Gastroesophageal sphincter (tissue), 2 donors: ENCODE measurements at regions not wholly inside any gene's neighbourhood (a gene's known extent, or its start where the extent isn't known, plus 50 kb on each side); places are given as distances from the start of the nearest gene placed in this dataset.

Source experiments
- POLR2A ChIP-seq, 2 donors: fragments of 450-650 bp; IDR thresholded peaks; one replicate each; pipeline ENCODE4 v1.6.1; 2017; ENCODE audit warnings: antibody characterized with exemption in 2 of 2, mild to moderate bottlenecking in 2 of 2, moderate library complexity in 1 of 2
- POLR2AphosphoS5 ChIP-seq: sonication (generic); formaldehyde crosslinking; IDR thresholded peaks from one replicate; pipeline ENCODE4 v1.6.1; 2017; ENCODE audit warnings: antibody characterized with exemption

- TF ChIP-seq POLR2AphosphoS5 = no peak
- no peak for TF ChIP-seq POLR2A (IDR thresholded peaks at IDR 0.05)
Observed at GRCh38 chr3:110157221-110157620, 819.9 kb upstream of the DPPA4 start.
